Left ventricle myocardium inferior (tissue), 1 donor: ENCODE measurements at regions not wholly inside any gene's neighbourhood (a gene's known extent, or its start where the extent isn't known, plus 50 kb on each side); places are given as distances from the start of the nearest gene placed in this dataset. TPM values are rescaled to one million over a fixed set of nuclear protein-coding genes. Genes with fewer than 3 reads are reported as not detected.
"Not testable (repeated sequence)": the region's sequence is repeated elsewhere in the genome, so short reads cannot be mapped to it uniquely, and the experiment has no call there.

Source experiments
- DNase-seq: peaks from one replicate; pipeline ENCODE4 v3.0.0-alpha.2; 2020
- H3K27ac ChIP-seq: fragments of 200-600 bp; replicated peaks from 2 replicates; pipeline ENCODE4 v1.8.0; 2021
- H3K27me3 ChIP-seq: fragments of 200-600 bp; 2 replicates; pipeline ENCODE4 v1.8.0; 2021; ENCODE audit warnings: low read depth
- H3K36me3 ChIP-seq: fragments of 200-600 bp; 2 replicates; pipeline ENCODE4 v1.8.0; 2021
- H3K4me1 ChIP-seq: fragments of 200-600 bp; 2 replicates; pipeline ENCODE4 v1.8.0; 2021
- H3K4me3 ChIP-seq: fragments of 200-600 bp; 2 replicates; pipeline ENCODE4 v1.8.0; 2021; ENCODE audit warnings: mild to moderate bottlenecking, moderate library complexity
- H3K9me3 ChIP-seq: fragments of 200-600 bp; replicated peaks from 2 replicates; pipeline ENCODE4 v1.8.0; 2021
- CTCF ChIP-seq: fragments of 200-600 bp; IDR thresholded peaks from 2 replicates; pipeline ENCODE4 v1.8.0; 2021; ENCODE audit warnings: antibody characterized with exemption, mild to moderate bottlenecking, borderline replicate concordance
- intact Hi-C: fragments of 100-400 bp; cut with micrococcal nuclease; formaldehyde crosslinking; loops from one replicate; pipeline ENCODE4 v1.11.0; 2022
- microRNA-seq: library from miRNA; unstranded; fragments of <30 nt; microRNA quantifications from one replicate; pipeline ENCODE4 v1.2.0, GENCODE V29; 2020
- donor health status: DM: no; HTN: yes; CAD: no; lungs with severe emphysema.

- no peak for DNase-seq
- intact Hi-C loops, result no loop called here
- H3K27me3 ChIP-seq, result no peaks in the 10 kb centered on the region
- no peaks in the 10 kb centered on the region for H3K36me3 ChIP-seq
- H3K27ac ChIP-seq, result no peak overlapping the region
- H3K9me3 ChIP-seq, result peaks cover 25% of the 10 kb centered on the region
- no peaks in the 10 kb centered on the region for H3K4me1 ChIP-seq
- no peak for TF ChIP-seq CTCF
- no peak overlapping the region for H3K4me3 ChIP-seq
Measured at GRCh38 chr6:119426619-119427018, 77.1 kb upstream of the MAN1A1 start.

GRCh38 chr6:119423996-119424395, 74.4 kb upstream of the MAN1A1 start:
- Histone ChIP-seq H3K4me1 (no peaks in the 10 kb centered on the region), H3K4me3 (no peak overlapping the region), H3K27ac (no peak overlapping the region), H3K27me3 (no peaks in the 10 kb centered on the region), H3K36me3 (no peaks in the 10 kb centered on the region), H3K9me3 (peaks cover 51% of the 10 kb centered on the region)
- intact Hi-C loops, result no loop called here
- DNase-seq, result no peak
- no peak for TF ChIP-seq CTCF

GRCh38 chr6:119418084-119418483, 68.5 kb upstream of the MAN1A1 start:
- DNase-seq, H3K4me1 ChIP-seq, H3K36me3 ChIP-seq, intact Hi-C loops, H3K27me3 ChIP-seq, H3K4me3 ChIP-seq, H3K27ac ChIP-seq: not testable (repeated sequence)
- peaks cover 80% of the 10 kb centered on the region for H3K9me3 ChIP-seq

GRCh38 chr6:119407156-119407555, 57.6 kb upstream of the MAN1A1 start:
- H3K27ac ChIP-seq, result no peak overlapping the region

GRCh38 chr6:119405114-119405513, 55.6 kb upstream of the MAN1A1 start:
- H3K27me3 ChIP-seq, DNase-seq, H3K27ac ChIP-seq, H3K4me3 ChIP-seq, intact Hi-C loops, H3K36me3 ChIP-seq, H3K4me1 ChIP-seq: not testable (repeated sequence)
- H3K9me3 ChIP-seq, result peaks cover 52% of the 10 kb centered on the region

More at GRCh38 chr6:119407156-119407555, 57.6 kb upstream of the MAN1A1 start:
- Histone ChIP-seq H3K27me3 (no peaks in the 10 kb centered on the region), H3K4me3 (no peak overlapping the region), H3K36me3 (no peaks in the 10 kb centered on the region), H3K4me1 (no peaks in the 10 kb centered on the region), H3K9me3 (peaks cover 54% of the 10 kb centered on the region)
- intact Hi-C loops, result no loop called here
- TF ChIP-seq CTCF, result no peak
- DNase-seq, result no peak

Small RNA genes in the stretch of these regions (microRNA-seq; reads per million reads assigned to microRNA genes)
- gene MIR3144, result not detected
